GM12878 (cell line): ENCODE measurements at regions not wholly inside any gene's neighbourhood (a gene's known extent, or its start where the extent isn't known, plus 50 kb on each side); places are given as distances from the start of the nearest gene placed in this dataset.

Source experiments
- ATAC-seq: fragments of 200-7000 bp; cut with Tn5 transposase; 3 replicates; pipeline ENCODE4 v1.9.1; 2020; ENCODE audit warnings: mild to moderate bottlenecking, moderate library complexity
- BruUV-seq: library from RNA; stranded (reverse); fragments of 400-500 nt; replicated peaks from 2 replicates; lab custom pipeline; 2021; lab: Mats Ljungman, UMichigan
- CTCF ChIA-PET: fragments of 300-600 bp; sonication (Branson Sonifier 250); formaldehyde crosslinking; extraction: SDS; loops from one replicate; lab custom pipeline; 2021; ENCODE audit warnings: inconsistent platforms; lab: Yijun Ruan, JAX
- POLR2A ChIA-PET: fragments of 350-600 bp; formaldehyde crosslinking; extraction: SDS; loops from one replicate; lab custom pipeline; 2021; ENCODE audit warnings: inconsistent platforms; lab: Charles Lee
- RAD21 ChIA-PET: fragments of 300-600 bp; sonication (Branson Sonifier 250); formaldehyde crosslinking; loops from one replicate; lab custom pipeline; 2023; ENCODE audit warnings: antibody characterized with exemption; ENCODE audit not compliant: unreplicated experiment; lab: Charles Lee
- SMC1A ChIA-PET: fragments of 300-600 bp; sonication (Branson Sonifier 250); formaldehyde crosslinking; loops from one replicate; lab custom pipeline; 2023; ENCODE audit not compliant: unreplicated experiment, uncharacterized antibody; lab: Charles Lee
- DNase-seq: peaks from one replicate; pipeline ENCODE4 v3.0.0-alpha.2; 2011; ENCODE audit warnings: low read depth, low spot score
- FAIRE-seq: peaks from 3 replicates; lab custom pipeline; 2011; peaks lifted over from hg19 to GRCh38; lab: Jason Lieb, UNC
- H2AFZ ChIP-seq: 2 replicates; pipeline ENCODE4 v1.6.0; 2011; ENCODE audit warnings: low read depth, low read length, control low read depth; ENCODE audit not compliant: control insufficient read depth
- H3K27ac ChIP-seq: 2 replicates; pipeline ENCODE4 v1.5.1; 2011; ENCODE audit warnings: control low read depth; ENCODE audit not compliant: control insufficient read depth, insufficient read depth
- H3K27me3 ChIP-seq, 2 experiments: replicated peaks in 1 of 2; 2 replicates each; pipeline versions ENCODE4 v1.6.0 to v1.6.1; 2011; ENCODE audit warnings: low read length in 1 of 2; ENCODE audit not compliant: control insufficient read depth in 2 of 2, insufficient read depth in 2 of 2
- H3K36me3 ChIP-seq, 2 experiments: 2 replicates each; pipeline ENCODE4 v1.5.1; 2011; ENCODE audit warnings: low read length in 1 of 2; ENCODE audit not compliant: control insufficient read depth in 2 of 2, insufficient read depth in 2 of 2
- H3K4me1 ChIP-seq: 2 replicates; pipeline ENCODE4 v1.6.1; 2011; ENCODE audit warnings: mild to moderate bottlenecking, low read length, moderate library complexity, mixed read lengths; ENCODE audit not compliant: control insufficient read depth, insufficient read depth
- H3K4me2 ChIP-seq: 2 replicates; pipeline ENCODE4 v1.6.0; 2011; ENCODE audit warnings: control low read depth; ENCODE audit not compliant: control insufficient read depth, insufficient read depth
- H3K4me3 ChIP-seq: fragments of 200-600 bp; sonication (generic); 2 replicates; pipeline ENCODE4 v1.5.1; 2016
- H3K79me2 ChIP-seq: 2 replicates; pipeline ENCODE4 v1.6.0; 2011; ENCODE audit warnings: low read length; ENCODE audit not compliant: control insufficient read depth, insufficient read depth
- H3K9ac ChIP-seq: 2 replicates; pipeline ENCODE4 v1.8.0; 2011; ENCODE audit warnings: low read length, control low read depth, mixed read lengths; ENCODE audit not compliant: control insufficient read depth, insufficient read depth
- H3K9me3 ChIP-seq: replicated peaks from 3 replicates; pipeline ENCODE4 v1.5.1; 2011; ENCODE audit warnings: mild to moderate bottlenecking, low read length; ENCODE audit not compliant: control insufficient read depth, insufficient read depth
- H4K20me1 ChIP-seq: 2 replicates; pipeline ENCODE4 v1.6.0; 2011; ENCODE audit not compliant: control insufficient read depth, insufficient read depth
- ASH2L ChIP-seq: fragments of 300-600, 200-600 bp; sonication (generic); IDR thresholded peaks from 2 replicates; pipeline ENCODE4 v1.6.1; 2017; ENCODE audit warnings: low read depth, mild to moderate bottlenecking, borderline replicate concordance
- BRCA1 ChIP-seq: IDR thresholded peaks from 2 replicates; pipeline ENCODE4 v1.6.1; 2011; ENCODE audit warnings: low read depth, low read length, improper control_type of control experiment
- CBX5 ChIP-seq: sonication (generic); IDR thresholded peaks from 2 replicates; pipeline ENCODE4 v1.6.1; 2016; ENCODE audit warnings: low read depth, moderate library complexity, mild to moderate bottlenecking, inconsistent platforms
- KDM1A ChIP-seq: fragments of 200-600 bp; sonication (generic); IDR thresholded peaks from 2 replicates; pipeline ENCODE4 v1.6.1; 2016; ENCODE audit warnings: borderline replicate concordance
- RAD51 ChIP-seq: fragments of 450-650 bp; IDR thresholded peaks from 2 replicates; pipeline ENCODE4 v1.6.1; 2016; ENCODE audit warnings: moderate library complexity, mild to moderate bottlenecking, inconsistent platforms
- STAT3 ChIP-seq: IDR thresholded peaks from 2 replicates; pipeline ENCODE4 v1.6.1; 2011; ENCODE audit warnings: low read depth, low read length, improper control_type of control experiment
- TAF1 ChIP-seq: IDR thresholded peaks from 2 replicates; pipeline ENCODE4 v1.6.1; 2011; ENCODE audit warnings: mild to moderate bottlenecking, low read depth, low read length, borderline replicate concordance
- ZBTB33 ChIP-seq: fragments of 450-650 bp; IDR thresholded peaks from 2 replicates; pipeline ENCODE4 v1.6.1; 2017; ENCODE audit warnings: mild to moderate bottlenecking
- WGBS: methylation state at CpG from one replicate; pipeline ENCODE4 v1.1.6; 2016; ENCODE audit warnings: low lambda C conversion rate; ENCODE audit not compliant: insufficient replicate concordance, insufficient coverage; ENCODE audit errors: missing lambda C conversion rate; 5-methylcytosine and 5-hydroxymethylcytosine counted together
- in situ Hi-C: fragments of 300-500 bp; cut with MboI; formaldehyde crosslinking; loops from 9 replicates; pipeline ENCODE4 v1.14.3; 2018; ENCODE audit warnings: mixed read lengths
- intact Hi-C: fragments of 100-400 bp; cut with micrococcal nuclease; formaldehyde crosslinking; loops from one replicate; pipeline ENCODE4 v1.14.2; 2022; ENCODE audit not compliant: unreplicated experiment
- TF ChIP-seq, protein P1 (sequence below): IDR thresholded peaks from 2 replicates; pipeline ENCODE4 v1.6.1; 2012; ENCODE audit warnings: low read length, inconsistent platforms
- TF ChIP-seq, protein P2 (sequence below): fragments of 450-650 bp; IDR thresholded peaks from 2 replicates; pipeline ENCODE4 v1.6.1; 2016; ENCODE audit warnings: mild to moderate bottlenecking
- TF ChIP-seq, protein P3 (sequence below): IDR thresholded peaks from 2 replicates; pipeline ENCODE4 v1.6.1; 2011; ENCODE audit warnings: mild to moderate bottlenecking, low read depth, low read length, moderate library complexity; ENCODE audit not compliant: insufficient replicate concordance
- TF ChIP-seq, protein P4 (sequence below): IDR thresholded peaks from 2 replicates; pipeline ENCODE4 v1.6.1; 2011; ENCODE audit warnings: low read depth, mild to moderate bottlenecking, low read length, moderate library complexity, borderline replicate concordance; ENCODE audit errors: extremely low read depth

DNA sequence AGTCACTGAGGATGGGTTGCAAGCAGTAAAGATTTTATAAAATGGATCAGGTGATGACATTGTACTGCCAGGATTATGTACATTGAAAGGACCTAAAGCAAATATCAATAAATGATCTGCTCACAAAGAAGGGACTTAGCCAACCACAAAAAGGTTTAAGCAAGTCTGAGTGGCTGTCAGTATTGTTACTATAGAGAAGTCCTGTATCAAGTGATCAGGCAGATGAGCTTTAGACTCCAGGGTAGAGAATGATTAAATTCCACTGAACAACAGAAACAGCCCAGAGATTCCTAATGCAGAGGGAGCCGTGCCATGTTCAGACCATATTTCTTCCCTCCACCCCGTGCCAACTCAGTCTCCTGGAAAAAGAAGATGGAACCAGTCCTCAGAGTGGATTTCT lies 138.9 kb downstream of the SETD4 start (continued):
- TF ChIP-seq, protein P1, sequence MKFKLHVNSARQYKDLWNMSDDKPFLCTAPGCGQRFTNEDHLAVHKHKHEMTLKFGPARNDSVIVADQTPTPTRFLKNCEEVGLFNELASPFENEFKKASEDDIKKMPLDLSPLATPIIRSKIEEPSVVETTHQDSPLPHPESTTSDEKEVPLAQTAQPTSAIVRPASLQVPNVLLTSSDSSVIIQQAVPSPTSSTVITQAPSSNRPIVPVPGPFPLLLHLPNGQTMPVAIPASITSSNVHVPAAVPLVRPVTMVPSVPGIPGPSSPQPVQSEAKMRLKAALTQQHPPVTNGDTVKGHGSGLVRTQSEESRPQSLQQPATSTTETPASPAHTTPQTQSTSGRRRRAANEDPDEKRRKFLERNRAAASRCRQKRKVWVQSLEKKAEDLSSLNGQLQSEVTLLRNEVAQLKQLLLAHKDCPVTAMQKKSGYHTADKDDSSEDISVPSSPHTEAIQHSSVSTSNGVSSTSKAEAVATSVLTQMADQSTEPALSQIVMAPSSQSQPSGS = no peak
- TF ChIP-seq, protein P2, sequence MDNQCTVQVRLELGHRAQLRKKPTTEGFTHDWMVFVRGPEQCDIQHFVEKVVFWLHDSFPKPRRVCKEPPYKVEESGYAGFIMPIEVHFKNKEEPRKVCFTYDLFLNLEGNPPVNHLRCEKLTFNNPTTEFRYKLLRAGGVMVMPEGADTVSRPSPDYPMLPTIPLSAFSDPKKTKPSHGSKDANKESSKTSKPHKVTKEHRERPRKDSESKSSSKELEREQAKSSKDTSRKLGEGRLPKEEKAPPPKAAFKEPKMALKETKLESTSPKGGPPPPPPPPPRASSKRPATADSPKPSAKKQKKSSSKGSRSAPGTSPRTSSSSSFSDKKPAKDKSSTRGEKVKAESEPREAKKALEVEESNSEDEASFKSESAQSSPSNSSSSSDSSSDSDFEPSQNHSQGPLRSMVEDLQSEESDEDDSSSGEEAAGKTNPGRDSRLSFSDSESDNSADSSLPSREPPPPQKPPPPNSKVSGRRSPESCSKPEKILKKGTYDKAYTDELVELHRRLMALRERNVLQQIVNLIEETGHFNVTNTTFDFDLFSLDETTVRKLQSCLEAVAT = no peak
- no peak for TF ChIP-seq KDM1A

- no peak overlapping the region for H3K9ac ChIP-seq
- H3K4me3 ChIP-seq = no peak overlapping the region
- no peak for ATAC-seq
- H3K4me2 ChIP-seq = no peak overlapping the region
- 40% methylated on average over 3 of the region's 3 CpGs for WGBS
- no peaks in the 10 kb centered on the region for H3K4me1 ChIP-seq
- H3K79me2 ChIP-seq = no peaks in the 10 kb centered on the region
- FAIRE-seq = no peak
- no peaks in the 10 kb centered on the region for H3K9me3 ChIP-seq
- no peaks in the 10 kb centered on the region for H3K27me3 ChIP-seq
- intact Hi-C loops = no loop called here
- in situ Hi-C loops = no loop called here
- DNase-seq = no peak
- SMC1A ChIA-PET = no interaction called here
- no peaks in the 10 kb centered on the region for H4K20me1 ChIP-seq
- RAD21 ChIA-PET = interaction anchor here (1.3 kb wide), 1 partner anchor 194 kb away, joined by 3 read pairs; no protein-coding TSS in a partner anchor
- H2AFZ ChIP-seq = no peak overlapping the region
- BruUV-seq = no TSS peak
- no peak overlapping the region for H3K27ac ChIP-seq
- POLR2A ChIA-PET = no interaction called here
- H3K36me3 ChIP-seq = no peaks in the 10 kb centered on the region
- CTCF ChIA-PET = interaction anchor here (1.0 kb wide), 1 partner anchor 33 kb away, joined by 3 read pairs; no protein-coding TSS in a partner anchor
- TF ChIP-seq, protein P3, sequence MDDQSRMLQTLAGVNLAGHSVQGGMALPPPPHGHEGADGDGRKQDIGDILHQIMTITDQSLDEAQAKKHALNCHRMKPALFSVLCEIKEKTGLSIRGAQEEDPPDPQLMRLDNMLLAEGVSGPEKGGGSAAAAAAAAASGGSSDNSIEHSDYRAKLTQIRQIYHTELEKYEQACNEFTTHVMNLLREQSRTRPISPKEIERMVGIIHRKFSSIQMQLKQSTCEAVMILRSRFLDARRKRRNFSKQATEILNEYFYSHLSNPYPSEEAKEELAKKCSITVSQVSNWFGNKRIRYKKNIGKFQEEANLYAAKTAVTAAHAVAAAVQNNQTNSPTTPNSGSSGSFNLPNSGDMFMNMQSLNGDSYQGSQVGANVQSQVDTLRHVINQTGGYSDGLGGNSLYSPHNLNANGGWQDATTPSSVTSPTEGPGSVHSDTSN = no peak
- TF ChIP-seq ZBTB33 (no peak), STAT3 (no peak), TAF1 (no peak), BRCA1 (no peak), KDM1A (no peak), ASH2L (no peak), RAD51 (no peak), CBX5 (no peak)
- TF ChIP-seq, protein P1 = no peak
- TF ChIP-seq, protein P4, sequence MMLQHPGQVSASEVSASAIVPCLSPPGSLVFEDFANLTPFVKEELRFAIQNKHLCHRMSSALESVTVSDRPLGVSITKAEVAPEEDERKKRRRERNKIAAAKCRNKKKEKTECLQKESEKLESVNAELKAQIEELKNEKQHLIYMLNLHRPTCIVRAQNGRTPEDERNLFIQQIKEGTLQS = no peak
Measured at GRCh38 chr21:35920436-35920835, 139.9 kb downstream of the SETD4 start.
